ENCODE measurements at regions not wholly inside any gene's neighbourhood (a gene's known extent, or its start where the extent isn't known, plus 50 kb on each side); places are given as distances from the start of the nearest gene placed in this dataset.

DNA sequence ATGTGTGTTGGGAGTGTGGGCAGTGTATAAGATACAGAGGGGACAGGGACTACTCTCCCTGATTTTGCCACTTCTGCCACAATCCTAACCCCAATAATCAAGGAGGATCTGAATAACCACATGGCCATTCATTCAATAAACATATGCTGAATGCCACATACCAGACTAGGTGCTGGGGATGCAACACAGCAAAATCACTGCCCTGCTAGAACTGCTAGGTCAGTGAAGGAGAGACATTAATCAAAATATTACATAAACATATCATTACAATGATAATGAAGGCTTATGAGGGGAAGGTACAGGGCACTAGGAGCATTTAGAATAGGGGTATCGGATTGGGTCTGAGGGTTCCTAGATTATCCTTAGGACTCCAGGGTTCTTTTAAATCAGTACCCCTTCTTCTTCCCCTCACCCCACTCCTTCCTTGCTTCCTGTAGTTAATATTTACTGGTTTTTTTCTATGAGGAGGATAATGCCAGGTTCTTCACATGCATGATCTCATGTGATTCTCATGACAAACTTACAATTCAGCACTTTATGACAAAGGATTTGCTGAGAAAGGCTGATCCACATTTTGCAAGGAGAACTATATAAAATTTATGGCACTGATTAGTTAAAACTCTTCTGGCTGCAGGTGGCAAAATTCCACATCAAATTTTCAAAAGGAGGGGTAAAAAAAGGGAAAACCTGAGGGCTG, 56.4 kb upstream of the PCBP1 start:
- DNase-seq (ENCODE audit: low spot score), result no peak
- 95% methylated on average over 1 of the region's 1 CpG for WGBS
- Histone ChIP-seq H3K27ac (ENCODE audit: low read depth in 1 of 2, low read length in 2 of 2) (peak overlapping the region in 1 of 2 donors; percentile 51), H3K9me3 (ENCODE audit: control insufficient read depth in 4 of 4, low read length in 3 of 4) (no peaks in the 10 kb centered on the region), H3K9ac (ENCODE audit: low read depth in 1 of 2, low read length in 2 of 2) (no peak overlapping the region), H3K4me3 (ENCODE audit: low read depth in 1 of 3, low read length in 3 of 3) (no peak overlapping the region), H3K4me1 (ENCODE audit: control insufficient read depth in 4 of 4, insufficient read depth in 4 of 4, low read length in 3 of 4) (peaks cover 7 to 15% (median 10%) of the 10 kb centered on the region in 4 donors), H3K27me3 (ENCODE audit: control insufficient read depth in 4 of 4, insufficient read depth in 4 of 4, low read length in 3 of 4) (no peaks in the 10 kb centered on the region), H3K36me3 (ENCODE audit: control insufficient read depth in 4 of 4, insufficient read depth in 3 of 4, low read depth in 1 of 4, low read length in 3 of 4) (peaks cover 0 to 7% (median 1%) of the 10 kb centered on the region in 4 donors)
- no peak for TF ChIP-seq ATF3 (IDR thresholded peaks at IDR 0.05)
- no peak for TF ChIP-seq FOXA1 (IDR thresholded peaks at IDR 0.05)
- no peak for TF ChIP-seq REST (IDR thresholded peaks at IDR 0.05)

- Histone ChIP-seq H3K27ac (ENCODE audit: low read depth in 1 of 2, low read length in 2 of 2) (peak overlapping the region in 1 of 2 donors; percentile 51), H3K9me3 (ENCODE audit: control insufficient read depth in 4 of 4, low read length in 3 of 4) (no peaks in the 10 kb centered on the region), H3K4me1 (ENCODE audit: control insufficient read depth in 4 of 4, insufficient read depth in 4 of 4, low read length in 3 of 4) (peaks cover 3 to 8% (median 4%) of the 10 kb centered on the region in 4 donors), H3K27me3 (ENCODE audit: control insufficient read depth in 4 of 4, insufficient read depth in 4 of 4, low read length in 3 of 4) (no peaks in the 10 kb centered on the region), H3K9ac (ENCODE audit: low read depth in 1 of 2, low read length in 2 of 2) (no peak overlapping the region), H3K4me3 (ENCODE audit: low read depth in 1 of 3, low read length in 3 of 3) (no peak overlapping the region), H3K36me3 (ENCODE audit: control insufficient read depth in 4 of 4, insufficient read depth in 3 of 4, low read depth in 1 of 4, low read length in 3 of 4) (peaks cover 0 to 7% (median 1%) of the 10 kb centered on the region in 4 donors)
- DNase-seq (ENCODE audit: low spot score), result no peak
- TF ChIP-seq FOXA2 (IDR thresholded peaks at IDR 0.05), result no peak
- peak; percentile 25 for TF ChIP-seq SP1 (IDR thresholded peaks at IDR 0.05)
- 52% methylated on average over 3 of the region's 3 CpGs for WGBS
Measured at GRCh38 chr2:70029814-70030409, 57.4 kb upstream of the PCBP1 start.

DNA sequence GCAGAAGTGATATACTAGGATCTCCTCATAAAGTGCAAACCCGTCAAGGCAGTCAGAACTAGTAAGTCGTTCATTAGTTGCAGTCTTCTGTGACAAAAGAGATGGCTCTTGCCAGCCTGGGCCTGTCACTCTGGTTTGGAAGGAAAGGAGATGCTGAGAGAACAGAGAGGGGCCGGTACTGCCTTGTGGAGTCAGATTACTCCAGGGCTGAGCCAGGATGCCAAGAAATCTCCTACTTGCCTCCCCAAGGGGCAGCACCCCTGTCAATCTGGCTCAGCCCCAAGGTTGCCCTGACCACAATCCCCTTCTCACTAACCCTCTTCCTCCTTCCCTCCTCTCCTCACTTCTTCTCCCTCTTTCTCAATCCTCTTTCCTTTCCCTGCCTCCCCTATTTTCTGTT, 62.9 kb upstream of the ASPRV1 start:
- H3K4me1 ChIP-seq (ENCODE audit: control insufficient read depth in 4 of 4, insufficient read depth in 4 of 4, low read length in 3 of 4), result peaks cover 0 to 3% (median 0%) of the 10 kb centered on the region in 4 donors
- no peak overlapping the region for H3K9ac ChIP-seq (ENCODE audit: low read depth in 1 of 2, low read length in 2 of 2)
- H3K36me3 ChIP-seq (ENCODE audit: control insufficient read depth in 4 of 4, insufficient read depth in 3 of 4, low read depth in 1 of 4, low read length in 3 of 4), result no peaks in the 10 kb centered on the region
- H3K9me3 ChIP-seq (ENCODE audit: control insufficient read depth in 4 of 4, low read length in 3 of 4), result no peaks in the 10 kb centered on the region
- H3K27me3 ChIP-seq (ENCODE audit: control insufficient read depth in 4 of 4, insufficient read depth in 4 of 4, low read length in 3 of 4), result no peaks in the 10 kb centered on the region
- no peak overlapping the region for H3K27ac ChIP-seq (ENCODE audit: low read depth in 1 of 2, low read length in 2 of 2)
- DNase-seq (ENCODE audit: low spot score), result no peak
- 87% methylated on average over 3 of the region's 3 CpGs for WGBS
- no peak overlapping the region for H3K4me3 ChIP-seq (ENCODE audit: low read depth in 1 of 3, low read length in 3 of 3)
- TF ChIP-seq MAX (IDR thresholded peaks at IDR 0.05), result no peak
- no peak for TF ChIP-seq EGR1 (IDR thresholded peaks at IDR 0.05; ENCODE audit: low read depth in 2 of 2)
- TF ChIP-seq YY1 (IDR thresholded peaks at IDR 0.05), result no peak
- TF ChIP-seq, protein P1, sequence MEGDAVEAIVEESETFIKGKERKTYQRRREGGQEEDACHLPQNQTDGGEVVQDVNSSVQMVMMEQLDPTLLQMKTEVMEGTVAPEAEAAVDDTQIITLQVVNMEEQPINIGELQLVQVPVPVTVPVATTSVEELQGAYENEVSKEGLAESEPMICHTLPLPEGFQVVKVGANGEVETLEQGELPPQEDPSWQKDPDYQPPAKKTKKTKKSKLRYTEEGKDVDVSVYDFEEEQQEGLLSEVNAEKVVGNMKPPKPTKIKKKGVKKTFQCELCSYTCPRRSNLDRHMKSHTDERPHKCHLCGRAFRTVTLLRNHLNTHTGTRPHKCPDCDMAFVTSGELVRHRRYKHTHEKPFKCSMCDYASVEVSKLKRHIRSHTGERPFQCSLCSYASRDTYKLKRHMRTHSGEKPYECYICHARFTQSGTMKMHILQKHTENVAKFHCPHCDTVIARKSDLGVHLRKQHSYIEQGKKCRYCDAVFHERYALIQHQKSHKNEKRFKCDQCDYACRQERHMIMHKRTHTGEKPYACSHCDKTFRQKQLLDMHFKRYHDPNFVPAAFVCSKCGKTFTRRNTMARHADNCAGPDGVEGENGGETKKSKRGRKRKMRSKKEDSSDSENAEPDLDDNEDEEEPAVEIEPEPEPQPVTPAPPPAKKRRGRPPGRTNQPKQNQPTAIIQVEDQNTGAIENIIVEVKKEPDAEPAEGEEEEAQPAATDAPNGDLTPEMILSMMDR (IDR thresholded peaks at IDR 0.05; ENCODE audit: low read depth, low read length, missing input control), result no peak
- no peak for TF ChIP-seq NR2F2 (IDR thresholded peaks at IDR 0.05)
- TF ChIP-seq RAD21 (IDR thresholded peaks at IDR 0.05), result no peak
- no peak for TF ChIP-seq JUND (IDR thresholded peaks at IDR 0.05)
- TF ChIP-seq, protein P2, sequence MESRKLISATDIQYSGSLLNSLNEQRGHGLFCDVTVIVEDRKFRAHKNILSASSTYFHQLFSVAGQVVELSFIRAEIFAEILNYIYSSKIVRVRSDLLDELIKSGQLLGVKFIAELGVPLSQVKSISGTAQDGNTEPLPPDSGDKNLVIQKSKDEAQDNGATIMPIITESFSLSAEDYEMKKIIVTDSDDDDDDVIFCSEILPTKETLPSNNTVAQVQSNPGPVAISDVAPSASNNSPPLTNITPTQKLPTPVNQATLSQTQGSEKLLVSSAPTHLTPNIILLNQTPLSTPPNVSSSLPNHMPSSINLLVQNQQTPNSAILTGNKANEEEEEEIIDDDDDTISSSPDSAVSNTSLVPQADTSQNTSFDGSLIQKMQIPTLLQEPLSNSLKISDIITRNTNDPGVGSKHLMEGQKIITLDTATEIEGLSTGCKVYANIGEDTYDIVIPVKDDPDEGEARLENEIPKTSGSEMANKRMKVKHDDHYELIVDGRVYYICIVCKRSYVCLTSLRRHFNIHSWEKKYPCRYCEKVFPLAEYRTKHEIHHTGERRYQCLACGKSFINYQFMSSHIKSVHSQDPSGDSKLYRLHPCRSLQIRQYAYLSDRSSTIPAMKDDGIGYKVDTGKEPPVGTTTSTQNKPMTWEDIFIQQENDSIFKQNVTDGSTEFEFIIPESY (IDR thresholded peaks at IDR 0.05), result no peak
- no peak for TF ChIP-seq REST (IDR thresholded peaks at IDR 0.05)
- no peak for TF ChIP-seq ATF3 (IDR thresholded peaks at IDR 0.05)
- no peak for TF ChIP-seq SP1 (IDR thresholded peaks at IDR 0.05)
- no peak for TF ChIP-seq HNF4G (IDR thresholded peaks at IDR 0.05)

Data from liver (tissue), 8 donors.